Nucleus accumbens (tissue), 56 donors: ENCODE measurements at regions not wholly inside any gene's neighbourhood (a gene's known extent, or its start where the extent isn't known, plus 50 kb on each side); places are given as distances from the start of the nearest gene placed in this dataset.

Experiments used
- DNase-seq, 56 donors: peaks; one replicate each; lab custom pipeline; 2025; lab: John Stamatoyannopoulos, UW

GRCh38 chr12:61308220-61308619 lies 952.0 kb upstream of the USP15 start:
- DNase-seq, result no peak

GRCh38 chr12:61311413-61311812 lies 948.8 kb upstream of the USP15 start:
- DNase-seq, result no peak

- DNase-seq, result no peak
These were observed 911.3 kb upstream of the USP15 start for GRCh38 chr12:61348871-61349270.

GRCh38 chr12:61355105-61355504 lies 905.1 kb upstream of the USP15 start:
- no peak for DNase-seq

GRCh38 chr12:61356485-61356884 lies 903.7 kb upstream of the USP15 start:
- no peak for DNase-seq

- no peak for DNase-seq
These were observed 902.7 kb upstream of the USP15 start for GRCh38 chr12:61357496-61357895.

- no peak for DNase-seq
These were observed 898.2 kb upstream of the USP15 start for GRCh38 chr12:61362037-61362436.

- DNase-seq, result no peak
These were observed 895.2 kb upstream of the USP15 start for GRCh38 chr12:61365001-61365400.

- no peak for DNase-seq
These were observed 892.9 kb upstream of the USP15 start for GRCh38 chr12:61367281-61367785.

- DNase-seq, result no peak
These were observed 890.8 kb upstream of the USP15 start for GRCh38 chr12:61369241-61369910.

- no peak for DNase-seq
These were observed 875.7 kb upstream of the USP15 start for GRCh38 chr12:61384511-61384910.

- no peak for DNase-seq
These were observed 874.4 kb upstream of the USP15 start for GRCh38 chr12:61385771-61386170.

- no peak for DNase-seq
These were observed 862.5 kb upstream of the USP15 start for GRCh38 chr12:61397668-61398067.

GRCh38 chr12:61412201-61412600 lies 848.0 kb upstream of the USP15 start:
- no peak for DNase-seq

- no peak for DNase-seq
These were observed 845.7 kb upstream of the USP15 start for GRCh38 chr12:61414470-61414869.

GRCh38 chr12:61422786-61423185 lies 837.4 kb upstream of the USP15 start:
- no peak for DNase-seq

- DNase-seq, result no peak
These were observed 808.1 kb upstream of the USP15 start for GRCh38 chr12:61452076-61452475.

- DNase-seq, result no peak
These were observed 772.5 kb upstream of the USP15 start for GRCh38 chr12:61487728-61488127.

GRCh38 chr12:61490526-61491498 lies 769.4 kb upstream of the USP15 start:
- no peak for DNase-seq

GRCh38 chr12:61502179-61502578 lies 758.0 kb upstream of the USP15 start:
- no peak for DNase-seq

- DNase-seq, result no peak
These were observed 755.7 kb upstream of the USP15 start for GRCh38 chr12:61504396-61505080.
